Esophagus squamous epithelium (tissue), 4 donors: ENCODE measurements at regions not wholly inside any gene's neighbourhood (a gene's known extent, or its start where the extent isn't known, plus 50 kb on each side); places are given as distances from the start of the nearest gene placed in this dataset.

Experiments
- POLR2A ChIP-seq, 4 donors: fragments of 450-650 bp; IDR thresholded peaks; one replicate each; pipeline ENCODE4 v1.6.1; 2017; ENCODE audit warnings: antibody characterized with exemption in 4 of 4, mild to moderate bottlenecking in 4 of 4, moderate library complexity in 3 of 4
- TF ChIP-seq, protein P1 (sequence below), 6 experiments: fragments of 450-650 bp in 4 of 6; fragments of 200-600 bp in 2 of 6; sonication (generic) in 2 of 6; IDR thresholded peaks; one replicate each; pipeline ENCODE4 v1.5.1; 2016 to 2019; ENCODE audit warnings: antibody characterized with exemption in 6 of 6, mild to moderate bottlenecking in 4 of 6, moderate library complexity in 4 of 6

DNA sequence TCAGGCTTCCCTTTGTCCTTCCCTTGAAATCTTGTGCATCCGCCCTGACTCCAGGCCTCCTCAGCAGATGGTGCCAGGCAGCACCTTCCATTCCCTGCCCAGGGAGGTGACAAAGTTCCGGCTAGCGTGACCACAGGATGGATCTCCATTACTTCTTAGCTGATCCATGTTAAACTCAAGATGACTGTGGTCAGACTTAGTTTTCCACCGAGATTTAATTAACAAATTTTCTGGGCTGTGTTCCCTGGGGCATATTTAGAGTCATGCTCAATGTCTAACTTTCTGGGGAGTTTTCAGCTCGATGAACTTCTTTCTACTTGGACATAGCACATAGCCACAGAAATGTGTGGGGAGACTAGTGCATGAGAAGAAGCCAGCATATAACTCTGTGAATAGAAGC is 215.1 kb upstream of the SFRP2 start:
- TF ChIP-seq, protein P1, sequence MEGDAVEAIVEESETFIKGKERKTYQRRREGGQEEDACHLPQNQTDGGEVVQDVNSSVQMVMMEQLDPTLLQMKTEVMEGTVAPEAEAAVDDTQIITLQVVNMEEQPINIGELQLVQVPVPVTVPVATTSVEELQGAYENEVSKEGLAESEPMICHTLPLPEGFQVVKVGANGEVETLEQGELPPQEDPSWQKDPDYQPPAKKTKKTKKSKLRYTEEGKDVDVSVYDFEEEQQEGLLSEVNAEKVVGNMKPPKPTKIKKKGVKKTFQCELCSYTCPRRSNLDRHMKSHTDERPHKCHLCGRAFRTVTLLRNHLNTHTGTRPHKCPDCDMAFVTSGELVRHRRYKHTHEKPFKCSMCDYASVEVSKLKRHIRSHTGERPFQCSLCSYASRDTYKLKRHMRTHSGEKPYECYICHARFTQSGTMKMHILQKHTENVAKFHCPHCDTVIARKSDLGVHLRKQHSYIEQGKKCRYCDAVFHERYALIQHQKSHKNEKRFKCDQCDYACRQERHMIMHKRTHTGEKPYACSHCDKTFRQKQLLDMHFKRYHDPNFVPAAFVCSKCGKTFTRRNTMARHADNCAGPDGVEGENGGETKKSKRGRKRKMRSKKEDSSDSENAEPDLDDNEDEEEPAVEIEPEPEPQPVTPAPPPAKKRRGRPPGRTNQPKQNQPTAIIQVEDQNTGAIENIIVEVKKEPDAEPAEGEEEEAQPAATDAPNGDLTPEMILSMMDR (IDR thresholded peaks at IDR 0.05): no peak
- no peak for TF ChIP-seq POLR2A (IDR thresholded peaks at IDR 0.05)
